NCI-H748 treated with DMSO at 0.1 percent for 48 hours (cell line): ENCODE measurements at regions not wholly inside any gene's neighbourhood (a gene's known extent, or its start where the extent isn't known, plus 50 kb on each side); places are given as distances from the start of the nearest gene placed in this dataset.
A peak's percentile ranks its signal among the peaks of the same experiment; 100 is the strongest.
"Not testable (repeated sequence)": the region's sequence is repeated elsewhere in the genome, so short reads cannot be mapped to it uniquely, and the experiment has no call there.

Experiments used
- DNase-seq: peaks from one replicate; lab custom pipeline; 2025; lab: John Stamatoyannopoulos, UW

- DNase-seq: no peak
Observed at GRCh38 chr18:47407736-47408135, 156.3 kb upstream of the SKOR2 start.

GRCh38 chr18:47404845-47405244, 153.4 kb upstream of the SKOR2 start:
- no peak for DNase-seq

- no peak for DNase-seq
Observed at GRCh38 chr18:47403949-47404348, 152.5 kb upstream of the SKOR2 start.

DNA sequence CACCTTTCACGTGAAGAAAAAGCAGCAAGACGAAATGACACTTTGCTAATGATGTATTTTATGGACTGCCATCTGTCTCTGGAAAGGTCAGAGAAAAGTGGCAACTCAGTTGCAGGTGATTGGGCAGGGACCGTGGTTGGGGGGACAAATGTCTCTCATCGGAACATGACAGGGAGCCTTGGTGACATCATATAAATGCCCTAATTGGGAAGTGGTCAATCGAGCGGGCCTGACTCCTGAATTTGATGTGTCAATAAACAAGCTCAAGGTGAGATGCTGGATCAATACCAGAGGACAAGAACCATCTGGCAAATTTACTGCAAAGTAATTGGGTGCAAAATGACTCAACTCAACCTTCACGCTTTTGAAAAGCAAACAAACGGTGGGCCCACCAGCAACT, 151.9 kb upstream of the SKOR2 start:
- DNase-seq: peak; percentile 54

DNA sequence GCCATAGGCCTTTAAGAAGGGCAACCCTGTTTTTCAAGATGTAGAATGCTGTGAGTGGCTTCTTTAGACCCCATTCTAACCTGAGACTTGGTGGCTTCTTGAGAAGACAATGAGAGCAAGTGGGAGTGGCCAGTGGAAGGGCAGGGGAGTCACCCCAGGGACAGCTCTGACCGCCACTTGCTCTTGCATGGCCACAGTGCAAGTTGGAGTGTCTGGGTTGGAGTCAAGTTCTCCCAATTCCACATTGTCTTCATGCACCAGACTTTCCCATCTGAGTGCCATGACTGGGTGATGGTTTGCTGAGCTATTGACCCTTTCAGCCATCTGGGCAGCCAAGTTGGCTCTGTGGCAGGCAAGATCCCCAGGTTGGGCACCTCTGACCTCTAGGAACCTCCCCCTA, 148.0 kb upstream of the SKOR2 start:
- no peak for DNase-seq

DNA sequence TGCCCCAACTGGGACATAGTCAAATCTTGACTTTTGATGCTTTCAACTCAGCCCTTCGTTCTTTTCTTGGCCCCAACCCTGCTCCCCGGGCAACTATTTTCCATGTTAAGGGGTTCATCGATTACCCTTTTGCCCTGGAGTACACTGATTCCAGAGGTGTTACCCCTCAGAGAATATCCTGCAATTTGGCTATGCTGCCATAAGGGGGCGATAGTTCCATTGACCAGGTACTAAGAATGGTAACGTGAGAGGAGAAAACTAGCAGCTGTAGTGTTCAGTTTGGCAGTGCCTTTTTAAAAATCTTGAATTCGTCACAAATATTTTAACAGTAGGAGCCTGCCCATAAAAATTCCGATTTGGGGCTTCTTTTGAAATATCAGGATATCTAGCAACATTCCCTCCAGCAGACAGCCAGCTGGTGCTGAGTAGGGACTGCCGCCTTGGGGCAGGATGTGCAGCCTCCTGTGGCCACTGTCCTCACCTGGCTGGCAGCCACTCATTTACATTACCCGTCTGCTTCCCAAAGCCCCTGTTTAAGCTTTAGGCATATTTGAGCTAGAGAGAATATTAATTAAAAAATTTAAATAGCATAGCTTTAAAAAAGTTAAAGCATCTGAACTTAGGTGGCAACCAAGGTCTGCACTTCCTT, 146.3 kb upstream of the SKOR2 start:
- DNase-seq: peak; percentile 24

GRCh38 chr18:47391665-47392064, 140.2 kb upstream of the SKOR2 start:
- DNase-seq: no peak

DNA sequence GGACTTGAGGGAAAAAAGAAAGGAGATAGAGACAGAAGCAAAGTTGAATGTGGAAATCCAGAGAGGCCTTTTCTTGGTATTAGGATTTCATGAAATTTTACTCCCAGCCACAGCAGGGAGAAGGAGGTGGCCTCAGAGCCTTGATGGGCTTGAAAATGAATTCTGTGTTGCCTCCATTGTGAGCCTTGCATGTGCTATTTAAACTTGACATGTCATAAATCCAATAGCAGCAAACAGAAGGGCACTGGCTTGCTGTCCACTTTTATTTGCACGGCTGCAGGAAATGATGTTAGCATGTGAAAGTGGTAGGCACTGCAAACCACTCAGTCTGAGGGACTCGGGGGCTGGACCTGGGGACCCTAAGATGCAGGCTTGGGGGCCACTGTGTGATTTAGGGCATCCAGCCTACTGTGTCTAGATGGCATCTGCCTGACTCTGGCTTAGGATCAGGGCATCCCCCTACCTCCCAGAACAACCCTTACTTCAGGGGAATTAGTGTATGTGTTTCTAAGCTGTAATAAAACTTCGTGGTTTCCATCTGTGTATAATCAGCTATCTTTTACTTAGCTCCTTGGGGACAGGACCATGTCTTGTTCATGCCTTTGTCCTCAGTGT, 139.1 kb upstream of the SKOR2 start:
- no peak for DNase-seq

- no peak for DNase-seq
Observed at GRCh38 chr18:47389210-47389609, 137.8 kb upstream of the SKOR2 start.

- no peak for DNase-seq
Observed at GRCh38 chr18:47387864-47388263, 136.4 kb upstream of the SKOR2 start.

GRCh38 chr18:47383729-47384128, 132.3 kb upstream of the SKOR2 start:
- no peak for DNase-seq

- no peak for DNase-seq
Observed at GRCh38 chr18:47381975-47382570, 130.6 kb upstream of the SKOR2 start.

DNA sequence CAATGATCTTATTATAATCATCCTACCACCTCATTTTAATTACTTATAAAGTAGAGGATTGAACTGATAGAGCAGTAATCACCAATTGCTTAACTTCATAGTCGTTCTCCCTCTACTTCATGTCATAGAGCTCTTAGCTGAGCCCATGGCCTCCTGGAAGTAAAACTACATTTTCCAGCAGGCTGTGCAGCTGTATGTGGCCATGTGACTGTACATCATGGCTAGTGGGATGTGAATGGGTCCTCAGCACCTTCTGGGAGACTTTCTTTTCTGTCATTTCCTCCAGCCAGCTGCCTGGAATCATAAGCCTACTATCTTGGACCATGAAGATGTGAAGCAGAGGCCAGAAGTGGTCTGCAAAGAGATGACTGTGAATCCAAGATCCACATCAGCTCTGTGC, 128.7 kb upstream of the SKOR2 start:
- DNase-seq: no peak

GRCh38 chr18:47373465-47373864, 122.0 kb upstream of the SKOR2 start:
- DNase-seq: no peak

DNA sequence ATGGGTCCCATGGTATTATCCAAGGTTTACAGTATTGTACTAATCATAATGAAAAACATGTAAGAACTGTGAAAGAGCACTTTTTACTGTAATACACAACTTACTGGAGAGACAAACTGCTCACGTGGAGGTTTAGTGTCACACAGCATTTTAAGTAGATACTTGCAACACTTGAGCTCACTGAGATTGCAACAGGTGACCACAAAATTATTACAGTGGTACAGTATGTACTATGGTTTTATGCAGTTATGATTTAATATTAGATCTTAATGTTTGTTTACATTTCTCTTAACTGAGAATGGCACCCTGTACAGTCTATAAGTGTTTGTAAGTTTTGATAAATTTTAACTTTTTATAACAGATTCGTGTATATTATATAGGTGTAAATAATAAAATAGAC, 118.6 kb upstream of the SKOR2 start:
- no peak for DNase-seq

DNA sequence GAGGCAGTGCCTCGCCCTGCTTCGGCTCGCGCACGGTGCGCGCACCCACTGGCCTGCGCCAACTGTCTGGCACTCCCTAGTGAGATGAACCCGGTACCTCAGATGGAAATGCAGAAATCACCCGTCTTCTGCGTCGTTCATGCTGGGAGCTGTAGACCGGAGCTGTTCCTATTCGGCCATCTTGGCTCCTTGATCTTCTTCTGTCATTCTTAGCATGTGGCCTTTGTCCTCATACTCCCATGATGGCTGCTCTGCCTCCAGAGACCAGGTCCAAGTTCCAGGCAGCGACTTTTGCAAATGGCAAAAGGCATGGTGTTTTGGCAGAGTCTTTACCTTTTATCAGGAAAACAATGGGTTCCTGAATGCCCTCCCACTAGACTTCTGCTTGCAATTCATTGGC, 102.6 kb upstream of the SKOR2 start:
- not testable (repeated sequence) for DNase-seq

- no peak for DNase-seq
Observed at GRCh38 chr18:47346016-47346415, 94.6 kb upstream of the SKOR2 start.

- DNase-seq: no peak
Observed at GRCh38 chr18:47345291-47345690, 93.8 kb upstream of the SKOR2 start.

DNA sequence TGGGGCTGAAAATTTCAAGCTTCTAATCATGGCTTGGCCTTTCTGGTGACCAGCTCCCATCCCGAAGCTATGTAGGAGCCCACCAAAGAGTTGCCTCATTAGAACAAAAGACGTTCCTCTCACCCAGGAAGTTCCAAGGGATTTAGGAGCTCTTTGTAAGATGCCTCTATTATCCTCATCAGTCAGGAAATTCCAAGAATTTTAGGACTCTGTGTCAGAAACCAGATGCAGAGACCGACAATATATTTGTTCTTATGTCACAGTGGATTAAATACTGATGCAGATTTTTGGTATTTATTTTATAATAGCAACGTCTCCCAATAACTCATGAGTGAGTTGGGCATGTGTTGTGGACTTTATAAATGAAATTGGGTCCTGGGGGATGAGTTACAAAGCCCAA, 91.8 kb upstream of the SKOR2 start:
- DNase-seq: no peak

DNA sequence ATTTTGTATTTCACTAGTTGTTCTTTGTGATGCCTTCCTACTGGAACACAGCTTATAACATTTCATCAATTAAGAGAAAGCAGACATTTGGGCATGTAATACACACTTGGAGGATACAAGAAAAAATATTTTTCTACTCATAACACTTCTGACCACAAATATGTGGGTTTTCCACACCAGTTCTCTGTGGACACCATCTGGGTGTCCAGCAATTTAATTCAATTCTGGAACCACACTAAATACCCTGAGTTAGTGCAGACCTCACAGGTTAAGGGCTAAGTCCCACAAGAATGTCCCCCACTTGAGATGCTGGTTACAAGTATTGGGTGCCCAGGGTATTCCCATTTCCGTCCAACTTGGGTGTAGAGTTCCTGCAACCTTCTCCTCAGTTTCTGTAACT, 91.1 kb upstream of the SKOR2 start:
- no peak for DNase-seq

DNA sequence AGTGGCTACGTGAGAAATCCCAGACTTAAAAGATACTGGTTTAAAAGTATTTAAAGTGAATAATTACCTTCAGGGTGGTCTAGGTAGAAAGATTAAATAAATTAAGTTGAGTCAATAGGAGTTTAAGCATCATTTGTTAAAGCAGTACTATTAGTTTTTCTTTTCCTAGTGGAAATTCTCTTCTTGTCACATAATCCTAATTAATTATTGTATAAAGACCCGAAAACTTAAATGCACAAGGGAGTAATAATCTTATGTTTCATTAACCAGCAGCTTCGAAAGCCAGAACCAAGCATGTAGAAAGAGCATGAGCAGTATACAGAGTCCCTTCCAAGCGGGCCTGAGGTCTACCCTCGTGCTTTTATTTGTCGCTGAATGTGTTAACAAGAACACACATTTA, 90.2 kb upstream of the SKOR2 start:
- DNase-seq: no peak

DNA sequence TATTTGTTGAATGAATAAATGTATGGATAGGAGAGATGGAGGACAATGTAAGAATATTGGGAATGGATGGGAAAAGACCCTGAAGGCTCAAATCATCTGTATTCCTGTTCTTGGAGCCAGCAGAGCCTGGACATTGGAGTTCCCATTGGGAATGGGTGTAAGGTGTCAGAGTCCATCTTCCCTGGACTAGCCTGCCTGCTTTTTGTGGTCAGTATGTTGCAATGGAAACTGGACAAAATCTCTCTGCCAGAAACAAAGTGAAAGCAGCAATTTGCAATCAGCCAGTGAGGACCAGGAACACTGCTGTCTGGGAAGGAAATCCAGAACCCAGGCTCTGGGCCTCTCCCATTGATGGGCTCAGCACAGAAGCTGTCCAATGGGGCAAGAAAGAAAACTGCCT, 83.5 kb upstream of the SKOR2 start:
- DNase-seq: no peak

- no peak for DNase-seq
Observed at GRCh38 chr18:47333926-47334635, 82.6 kb upstream of the SKOR2 start.
